ENCODE measurements at regions not wholly inside any gene's neighbourhood (a gene's known extent, or its start where the extent isn't known, plus 50 kb on each side); places are given as distances from the start of the nearest gene placed in this dataset.

DNA sequence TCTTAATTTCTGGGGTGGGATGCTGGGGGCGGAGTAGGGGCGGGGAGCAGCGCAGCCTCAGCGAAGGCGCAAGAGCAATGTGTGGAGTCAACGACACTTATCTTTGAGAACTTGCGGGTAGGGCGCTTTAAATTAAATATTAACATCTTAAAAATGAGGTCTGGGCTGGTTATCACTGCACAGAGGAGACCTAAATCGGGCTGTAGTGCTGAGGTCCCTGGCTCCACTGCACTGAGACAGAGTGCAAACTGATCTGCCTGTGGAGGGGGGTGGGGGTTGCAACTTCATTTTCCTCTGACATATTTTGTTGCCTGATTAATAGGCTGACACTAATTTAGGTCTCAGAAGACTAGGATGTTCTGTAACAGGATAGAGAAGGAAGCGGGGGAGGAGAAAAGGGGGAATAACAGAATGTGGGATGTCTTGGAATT lies 253.0 kb upstream of the FANCL start:
- POLR2A ChIA-PET, result no interaction called here
- Histone ChIP-seq H3K27me3 (ENCODE audit: control insufficient read depth, insufficient read depth, low read length) (no peaks in the 10 kb centered on the region), H3K4me3 (ENCODE audit: low read depth in 2 of 2, low read length in 2 of 2) (no peak overlapping the region), H3K27ac (ENCODE audit: low read length) (no peak overlapping the region), H3K4me1 (ENCODE audit: control insufficient read depth, insufficient read depth, low read length) (no peaks in the 10 kb centered on the region), H3K36me3 (ENCODE audit: control insufficient read depth, insufficient read depth, low read length) (no peaks in the 10 kb centered on the region), H3K9me3 (ENCODE audit: control insufficient read depth, insufficient read depth, low read depth, low read length) (no peaks in the 10 kb centered on the region)
- CTCF ChIA-PET, result no interaction called here
- TF ChIP-seq TCF7L2 (IDR thresholded peaks at IDR 0.05; ENCODE audit: low read depth, low read length) (no peak), POLR2AphosphoS5 (IDR thresholded peaks at IDR 0.05; ENCODE audit: low read depth, low read length) (no peak)
- no peak for ATAC-seq
- in situ Hi-C loops (cut with HindIII; ENCODE audit: low pct_unique_long_range_greater_than_20kb, low sequenced_read_pairs) (no loop called here), intact Hi-C loops (cut with micrococcal nuclease; ENCODE audit: unreplicated experiment) (no loop called here)
- no peak for DNase-seq (ENCODE audit: low read depth, low spot score)
- no TSS peak for BruUV-seq (replicated peaks)

DNA sequence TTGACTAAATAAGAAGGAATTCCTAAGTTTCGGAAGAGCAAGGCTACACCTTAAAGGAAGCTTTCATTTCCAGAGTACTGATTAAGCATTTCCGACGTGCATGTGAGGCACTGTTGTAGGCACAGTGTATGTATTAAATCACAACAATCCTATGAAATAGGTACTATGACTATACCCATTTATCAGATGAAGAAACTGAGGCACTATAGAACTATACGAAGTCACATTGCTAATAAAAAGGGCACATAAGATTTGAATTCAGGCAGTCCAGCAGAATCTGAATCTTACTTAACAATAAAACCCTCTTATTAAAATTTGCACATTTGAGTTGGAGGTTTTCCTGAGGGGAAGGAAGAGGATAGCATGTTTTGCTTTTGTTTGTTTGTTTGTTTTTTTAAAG lies 243.5 kb upstream of the FANCL start:
- intact Hi-C loops (cut with micrococcal nuclease; ENCODE audit: unreplicated experiment) (no loop called here), in situ Hi-C loops (cut with HindIII; ENCODE audit: low pct_unique_long_range_greater_than_20kb, low sequenced_read_pairs) (no loop called here)
- ChIA-PET CTCF (no interaction called here), POLR2A (no interaction called here)
- no peaks in the 10 kb centered on the region for H3K9me3 ChIP-seq (ENCODE audit: control insufficient read depth, insufficient read depth, low read depth, low read length)
- TF ChIP-seq POLR2AphosphoS5 (IDR thresholded peaks at IDR 0.05; ENCODE audit: low read depth, low read length), result no peak
- TF ChIP-seq TCF7L2 (IDR thresholded peaks at IDR 0.05; ENCODE audit: low read depth, low read length), result no peak
- TF ChIP-seq, protein P1, sequence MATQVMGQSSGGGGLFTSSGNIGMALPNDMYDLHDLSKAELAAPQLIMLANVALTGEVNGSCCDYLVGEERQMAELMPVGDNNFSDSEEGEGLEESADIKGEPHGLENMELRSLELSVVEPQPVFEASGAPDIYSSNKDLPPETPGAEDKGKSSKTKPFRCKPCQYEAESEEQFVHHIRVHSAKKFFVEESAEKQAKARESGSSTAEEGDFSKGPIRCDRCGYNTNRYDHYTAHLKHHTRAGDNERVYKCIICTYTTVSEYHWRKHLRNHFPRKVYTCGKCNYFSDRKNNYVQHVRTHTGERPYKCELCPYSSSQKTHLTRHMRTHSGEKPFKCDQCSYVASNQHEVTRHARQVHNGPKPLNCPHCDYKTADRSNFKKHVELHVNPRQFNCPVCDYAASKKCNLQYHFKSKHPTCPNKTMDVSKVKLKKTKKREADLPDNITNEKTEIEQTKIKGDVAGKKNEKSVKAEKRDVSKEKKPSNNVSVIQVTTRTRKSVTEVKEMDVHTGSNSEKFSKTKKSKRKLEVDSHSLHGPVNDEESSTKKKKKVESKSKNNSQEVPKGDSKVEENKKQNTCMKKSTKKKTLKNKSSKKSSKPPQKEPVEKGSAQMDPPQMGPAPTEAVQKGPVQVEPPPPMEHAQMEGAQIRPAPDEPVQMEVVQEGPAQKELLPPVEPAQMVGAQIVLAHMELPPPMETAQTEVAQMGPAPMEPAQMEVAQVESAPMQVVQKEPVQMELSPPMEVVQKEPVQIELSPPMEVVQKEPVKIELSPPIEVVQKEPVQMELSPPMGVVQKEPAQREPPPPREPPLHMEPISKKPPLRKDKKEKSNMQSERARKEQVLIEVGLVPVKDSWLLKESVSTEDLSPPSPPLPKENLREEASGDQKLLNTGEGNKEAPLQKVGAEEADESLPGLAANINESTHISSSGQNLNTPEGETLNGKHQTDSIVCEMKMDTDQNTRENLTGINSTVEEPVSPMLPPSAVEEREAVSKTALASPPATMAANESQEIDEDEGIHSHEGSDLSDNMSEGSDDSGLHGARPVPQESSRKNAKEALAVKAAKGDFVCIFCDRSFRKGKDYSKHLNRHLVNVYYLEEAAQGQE (IDR thresholded peaks at IDR 0.05; ENCODE audit: insufficient read depth in 1 of 2, low read depth in 2 of 2, low read length in 1 of 2), result no peak
- TF ChIP-seq SIN3A (IDR thresholded peaks at IDR 0.05; ENCODE audit: borderline replicate concordance, insufficient read depth, low read depth, low read length), result no peak
- TF ChIP-seq, protein P2, sequence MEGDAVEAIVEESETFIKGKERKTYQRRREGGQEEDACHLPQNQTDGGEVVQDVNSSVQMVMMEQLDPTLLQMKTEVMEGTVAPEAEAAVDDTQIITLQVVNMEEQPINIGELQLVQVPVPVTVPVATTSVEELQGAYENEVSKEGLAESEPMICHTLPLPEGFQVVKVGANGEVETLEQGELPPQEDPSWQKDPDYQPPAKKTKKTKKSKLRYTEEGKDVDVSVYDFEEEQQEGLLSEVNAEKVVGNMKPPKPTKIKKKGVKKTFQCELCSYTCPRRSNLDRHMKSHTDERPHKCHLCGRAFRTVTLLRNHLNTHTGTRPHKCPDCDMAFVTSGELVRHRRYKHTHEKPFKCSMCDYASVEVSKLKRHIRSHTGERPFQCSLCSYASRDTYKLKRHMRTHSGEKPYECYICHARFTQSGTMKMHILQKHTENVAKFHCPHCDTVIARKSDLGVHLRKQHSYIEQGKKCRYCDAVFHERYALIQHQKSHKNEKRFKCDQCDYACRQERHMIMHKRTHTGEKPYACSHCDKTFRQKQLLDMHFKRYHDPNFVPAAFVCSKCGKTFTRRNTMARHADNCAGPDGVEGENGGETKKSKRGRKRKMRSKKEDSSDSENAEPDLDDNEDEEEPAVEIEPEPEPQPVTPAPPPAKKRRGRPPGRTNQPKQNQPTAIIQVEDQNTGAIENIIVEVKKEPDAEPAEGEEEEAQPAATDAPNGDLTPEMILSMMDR (IDR thresholded peaks at IDR 0.05), result no peak
- H3K36me3 ChIP-seq (ENCODE audit: control insufficient read depth, insufficient read depth, low read length), result no peaks in the 10 kb centered on the region
- DNase-seq (ENCODE audit: low read depth, low spot score), result no peak
- H3K27ac ChIP-seq (ENCODE audit: low read length), result no peak overlapping the region
- no peaks in the 10 kb centered on the region for H3K4me1 ChIP-seq (ENCODE audit: control insufficient read depth, insufficient read depth, low read length)
- BruUV-seq (replicated peaks), result no TSS peak
- no peak overlapping the region for H3K4me3 ChIP-seq (ENCODE audit: low read depth in 2 of 2, low read length in 2 of 2)
- no peaks in the 10 kb centered on the region for H3K27me3 ChIP-seq (ENCODE audit: control insufficient read depth, insufficient read depth, low read length)
- no peak for ATAC-seq

DNA sequence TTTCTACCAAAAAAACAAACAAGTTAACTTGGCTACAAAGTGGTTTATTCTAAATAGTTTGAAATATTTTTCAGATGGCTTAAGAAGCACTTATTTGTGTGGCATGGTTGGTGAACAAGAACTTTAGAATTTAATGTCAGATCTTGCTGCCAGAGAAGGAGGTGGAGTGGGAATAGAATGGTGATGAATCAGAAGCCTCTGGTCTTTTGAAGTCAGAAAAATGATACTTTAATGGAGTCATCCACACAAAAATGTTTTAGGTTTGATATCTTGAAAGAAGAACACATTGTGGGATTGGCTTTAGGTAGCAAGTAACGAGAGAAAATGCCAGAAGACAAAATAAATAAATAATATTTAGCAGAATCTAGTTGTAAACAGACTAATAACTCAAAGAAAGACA lies 243.1 kb upstream of the FANCL start:
- intact Hi-C loops (cut with micrococcal nuclease; ENCODE audit: unreplicated experiment), result no loop called here
- ATAC-seq, result no peak

More for the DNA sequence above, 243.1 kb upstream of the FANCL start:
- ChIA-PET CTCF (no interaction called here), POLR2A (no interaction called here)
- H3K4me3 ChIP-seq (ENCODE audit: low read depth in 2 of 2, low read length in 2 of 2), result no peak overlapping the region
- no peak overlapping the region for H3K27ac ChIP-seq (ENCODE audit: low read length)
- no peaks in the 10 kb centered on the region for H3K36me3 ChIP-seq (ENCODE audit: control insufficient read depth, insufficient read depth, low read length)
- TF ChIP-seq, protein P2 (IDR thresholded peaks at IDR 0.05), result no peak
- TF ChIP-seq SIN3A (IDR thresholded peaks at IDR 0.05; ENCODE audit: borderline replicate concordance, insufficient read depth, low read depth, low read length), result no peak
- TF ChIP-seq, protein P1 (IDR thresholded peaks at IDR 0.05; ENCODE audit: insufficient read depth in 1 of 2, low read depth in 2 of 2, low read length in 1 of 2), result no peak
- no peak for TF ChIP-seq TCF7L2 (IDR thresholded peaks at IDR 0.05; ENCODE audit: low read depth, low read length)
- TF ChIP-seq POLR2AphosphoS5 (IDR thresholded peaks at IDR 0.05; ENCODE audit: low read depth, low read length), result no peak
- H3K4me1 ChIP-seq (ENCODE audit: control insufficient read depth, insufficient read depth, low read length), result no peaks in the 10 kb centered on the region
- no TSS peak for BruUV-seq (replicated peaks)
- no peak for DNase-seq (ENCODE audit: low read depth, low spot score)
- H3K27me3 ChIP-seq (ENCODE audit: control insufficient read depth, insufficient read depth, low read length), result no peaks in the 10 kb centered on the region
- in situ Hi-C loops (cut with HindIII; ENCODE audit: low pct_unique_long_range_greater_than_20kb, low sequenced_read_pairs), result no loop called here
- H3K9me3 ChIP-seq (ENCODE audit: control insufficient read depth, insufficient read depth, low read depth, low read length), result no peaks in the 10 kb centered on the region
